Suppressor macrophage treated with lipopolysaccharide for 1 hour (primary cell): ENCODE measurements at regions not wholly inside any gene's neighbourhood (a gene's known extent, or its start where the extent isn't known, plus 50 kb on each side); places are given as distances from the start of the nearest gene placed in this dataset.
A peak's percentile ranks its signal among the peaks of the same experiment; 100 is the strongest.

Experiments
- DNase-seq, 3 donors: peaks; one replicate each; pipeline ENCODE4 v3.0.0-alpha.2; 2020 to 2022

GRCh38 chr6:144847916-144848315 is 562.8 kb downstream of the UTRN start:
- DNase-seq = no peak

GRCh38 chr6:144849920-144850319 is 564.8 kb downstream of the UTRN start:
- no peak for DNase-seq

- peak in 1 of 3 donors; percentile 20 for DNase-seq
Measured at GRCh38 chr6:144853603-144854002, 568.5 kb downstream of the UTRN start.

GRCh38 chr6:144854654-144855053 is 569.5 kb downstream of the UTRN start:
- DNase-seq = no peak

GRCh38 chr6:144855375-144855774 is 570.2 kb downstream of the UTRN start:
- no peak for DNase-seq

GRCh38 chr6:144855812-144856531 is 570.8 kb downstream of the UTRN start:
- DNase-seq = no peak

- no peak for DNase-seq
Measured at GRCh38 chr6:144856622-144857021, 571.5 kb downstream of the UTRN start.

GRCh38 chr6:144857086-144857485 is 572.0 kb downstream of the UTRN start:
- DNase-seq = no peak

GRCh38 chr6:144862769-144863168 is 577.6 kb downstream of the UTRN start:
- DNase-seq = no peak

- DNase-seq = no peak
Measured at GRCh38 chr6:144867761-144868160, 582.6 kb downstream of the UTRN start.

- DNase-seq = no peak
Measured at GRCh38 chr6:144870782-144871181, 585.6 kb downstream of the UTRN start.

GRCh38 chr6:144873623-144874378 is 588.7 kb downstream of the UTRN start:
- peak in 2 of 3 donors; percentile 17 to 39 for DNase-seq

- DNase-seq = no peak
Measured at GRCh38 chr6:144876689-144877088, 591.6 kb downstream of the UTRN start.

GRCh38 chr6:144877118-144877517 is 592.0 kb downstream of the UTRN start:
- DNase-seq = no peak

GRCh38 chr6:144878577-144878976 is 593.4 kb downstream of the UTRN start:
- DNase-seq = no peak

- DNase-seq = no peak
Measured at GRCh38 chr6:144879436-144879835, 594.3 kb downstream of the UTRN start.

GRCh38 chr6:144882425-144882824 is 597.3 kb downstream of the UTRN start:
- DNase-seq = no peak

GRCh38 chr6:144883915-144884314 is 598.8 kb downstream of the UTRN start:
- no peak for DNase-seq

GRCh38 chr6:144885817-144886216 is 600.7 kb downstream of the UTRN start:
- no peak for DNase-seq

GRCh38 chr6:144886682-144887081 is 601.5 kb downstream of the UTRN start:
- no peak for DNase-seq

- no peak for DNase-seq
Measured at GRCh38 chr6:144888621-144889020, 603.5 kb downstream of the UTRN start.

- no peak for DNase-seq
Measured at GRCh38 chr6:144893680-144894151, 608.6 kb downstream of the UTRN start.

GRCh38 chr6:144894240-144894639 is 609.1 kb downstream of the UTRN start:
- DNase-seq = no peak
